DND-41 (cell line): ENCODE measurements at regions not wholly inside any gene's neighbourhood (a gene's known extent, or its start where the extent isn't known, plus 50 kb on each side); places are given as distances from the start of the nearest gene placed in this dataset.
"Not testable (repeated sequence)": the region's sequence is repeated elsewhere in the genome, so short reads cannot be mapped to it uniquely, and the experiment has no call there.

Source experiments
- ATAC-seq: fragments of 200-7000 bp; cut with Tn5 transposase; 3 replicates; pipeline ENCODE4 v1.9.1; 2021; ENCODE audit warnings: low read depth; ENCODE audit not compliant: insufficient read depth
- DNase-seq: peaks from one replicate; pipeline ENCODE4 v3.0.0-alpha.2; 2020
- H2AFZ ChIP-seq: 2 replicates; pipeline ENCODE4 v1.6.0; 2012; ENCODE audit warnings: low read depth, low read length
- H3K27ac ChIP-seq: 2 replicates; pipeline ENCODE4 v1.5.1; 2012; ENCODE audit warnings: low read length, inconsistent platforms
- H3K27me3 ChIP-seq: fragments of 200-600 bp; sonication (generic); 2 replicates; pipeline ENCODE4 v1.6.0; 2012; ENCODE audit warnings: low read length, mild to moderate bottlenecking, inconsistent platforms; ENCODE audit not compliant: insufficient read depth, poor library complexity
- H3K36me3 ChIP-seq: 2 replicates; pipeline ENCODE4 v1.5.1; 2012; ENCODE audit warnings: low read length, inconsistent platforms; ENCODE audit not compliant: insufficient read depth
- H3K4me1 ChIP-seq: 2 replicates; pipeline ENCODE4 v1.5.1; 2012; ENCODE audit warnings: mild to moderate bottlenecking, low read length; ENCODE audit not compliant: insufficient read depth
- H3K4me2 ChIP-seq: 2 replicates; pipeline ENCODE4 v1.6.0; 2012; ENCODE audit warnings: mild to moderate bottlenecking, moderate library complexity, low read length, inconsistent platforms; ENCODE audit not compliant: insufficient read depth
- H3K4me3 ChIP-seq, 2 experiments: fragments of 200-600 bp in 1 of 2; shearing (Covaris generic) in 1 of 2; 2 replicates each; pipeline ENCODE4 v1.5.1; 2012 to 2016; ENCODE audit warnings: inconsistent platforms in 2 of 2, low read length in 2 of 2, mild to moderate bottlenecking in 2 of 2, low read depth in 1 of 2, moderate library complexity in 1 of 2
- H3K79me2 ChIP-seq: 2 replicates; pipeline ENCODE4 v1.6.0; 2012; ENCODE audit warnings: low read length, inconsistent platforms; ENCODE audit not compliant: insufficient read depth
- H3K9ac ChIP-seq: 2 replicates; pipeline ENCODE4 v1.6.0; 2012; ENCODE audit warnings: low read depth, mild to moderate bottlenecking, inconsistent platforms, low read length, moderate library complexity
- H3K9me3 ChIP-seq: 2 replicates; pipeline ENCODE4 v1.5.1; 2012; ENCODE audit warnings: low read length, moderate library complexity, mild to moderate bottlenecking, inconsistent platforms; ENCODE audit not compliant: insufficient read depth, severe bottlenecking
- H4K20me1 ChIP-seq: 2 replicates; pipeline ENCODE4 v1.6.0; 2012; ENCODE audit warnings: low read length; ENCODE audit not compliant: insufficient read depth
- EZH2 ChIP-seq: IDR thresholded peaks from 3 replicates; pipeline ENCODE4 v1.6.1; 2012; ENCODE audit warnings: borderline replicate concordance, low read depth, mild to moderate bottlenecking, moderate library complexity, low read length, inconsistent platforms; ENCODE audit not compliant: severe bottlenecking
- TF ChIP-seq, protein P1 (sequence below): IDR thresholded peaks from 2 replicates; pipeline ENCODE4 v1.5.1; 2012; ENCODE audit warnings: borderline replicate concordance, low read length, moderate library complexity, mild to moderate bottlenecking; ENCODE audit not compliant: poor library complexity, severe bottlenecking; ENCODE audit errors: extremely low read depth

DNA sequence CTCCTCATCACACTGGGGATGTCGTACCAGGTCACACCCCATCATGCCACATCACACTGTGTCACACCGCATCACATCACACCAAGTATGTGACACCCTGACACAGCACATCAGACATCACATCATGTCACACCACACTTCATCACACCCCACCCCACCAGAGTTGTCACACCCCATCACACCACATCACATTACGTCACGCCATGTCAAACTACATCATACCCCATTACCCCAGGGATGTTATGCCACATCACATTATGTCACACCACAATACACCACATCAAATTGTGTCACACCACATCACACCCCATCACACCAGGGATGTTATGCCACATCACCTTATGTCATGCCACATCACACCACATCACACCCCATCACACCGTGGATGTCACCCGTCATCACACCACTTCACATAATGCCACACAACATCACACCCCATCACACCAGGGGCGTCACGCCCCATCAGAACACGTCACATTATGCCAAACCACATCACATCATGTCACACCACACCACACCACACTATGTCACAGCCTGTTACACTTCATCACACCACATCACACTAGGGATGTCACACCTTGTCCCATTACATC, 133.6 kb downstream of the TMEM121 start:
- no peak for DNase-seq
- no peak for ATAC-seq
- no peak overlapping the region for H3K4me3 ChIP-seq
- no peak overlapping the region for H3K9ac ChIP-seq
- H3K79me2 ChIP-seq, result no peaks in the 10 kb centered on the region
- no peak overlapping the region for H2AFZ ChIP-seq
- H3K4me1 ChIP-seq, result no peaks in the 10 kb centered on the region
- H3K27ac ChIP-seq, result no peak overlapping the region
- no peak for TF ChIP-seq EZH2
- TF ChIP-seq, protein P1, sequence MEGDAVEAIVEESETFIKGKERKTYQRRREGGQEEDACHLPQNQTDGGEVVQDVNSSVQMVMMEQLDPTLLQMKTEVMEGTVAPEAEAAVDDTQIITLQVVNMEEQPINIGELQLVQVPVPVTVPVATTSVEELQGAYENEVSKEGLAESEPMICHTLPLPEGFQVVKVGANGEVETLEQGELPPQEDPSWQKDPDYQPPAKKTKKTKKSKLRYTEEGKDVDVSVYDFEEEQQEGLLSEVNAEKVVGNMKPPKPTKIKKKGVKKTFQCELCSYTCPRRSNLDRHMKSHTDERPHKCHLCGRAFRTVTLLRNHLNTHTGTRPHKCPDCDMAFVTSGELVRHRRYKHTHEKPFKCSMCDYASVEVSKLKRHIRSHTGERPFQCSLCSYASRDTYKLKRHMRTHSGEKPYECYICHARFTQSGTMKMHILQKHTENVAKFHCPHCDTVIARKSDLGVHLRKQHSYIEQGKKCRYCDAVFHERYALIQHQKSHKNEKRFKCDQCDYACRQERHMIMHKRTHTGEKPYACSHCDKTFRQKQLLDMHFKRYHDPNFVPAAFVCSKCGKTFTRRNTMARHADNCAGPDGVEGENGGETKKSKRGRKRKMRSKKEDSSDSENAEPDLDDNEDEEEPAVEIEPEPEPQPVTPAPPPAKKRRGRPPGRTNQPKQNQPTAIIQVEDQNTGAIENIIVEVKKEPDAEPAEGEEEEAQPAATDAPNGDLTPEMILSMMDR, result no peak
- no peak overlapping the region for H3K4me2 ChIP-seq
- no peaks in the 10 kb centered on the region for H3K36me3 ChIP-seq
- H3K27me3 ChIP-seq, result no peaks in the 10 kb centered on the region
- H3K9me3 ChIP-seq, result peaks cover 4% of the 10 kb centered on the region
- H4K20me1 ChIP-seq, result no peaks in the 10 kb centered on the region

DNA sequence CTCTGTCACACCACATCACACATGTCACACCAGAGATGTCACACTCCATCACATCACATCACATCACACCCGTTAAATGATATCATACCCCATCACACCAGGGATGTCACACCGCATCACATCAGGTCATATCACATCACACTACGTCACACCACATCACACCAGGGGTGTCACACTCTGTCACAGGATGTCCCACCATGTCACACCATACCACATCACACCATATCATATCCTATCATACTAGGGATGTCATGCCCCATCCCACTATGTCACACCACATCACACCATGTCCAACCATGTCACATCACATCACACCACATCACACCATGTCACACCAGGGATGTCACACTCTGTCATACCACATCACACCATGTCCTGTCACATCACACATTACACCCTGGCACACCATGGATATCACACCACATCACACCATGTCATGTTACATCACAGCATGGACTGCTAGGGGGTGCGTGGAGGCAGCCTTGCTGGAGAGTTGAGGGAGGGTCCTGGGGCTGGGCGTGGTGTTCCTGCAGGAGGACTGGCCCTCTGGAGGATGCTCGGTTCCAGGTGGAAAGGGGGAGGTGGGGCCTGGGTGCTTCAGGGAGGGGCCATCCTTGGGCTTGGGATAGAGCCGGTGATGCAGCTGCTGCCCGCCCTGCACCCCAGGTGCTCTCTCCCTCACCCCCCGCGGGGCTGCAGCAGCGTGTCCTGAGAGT, 134.6 kb downstream of the TMEM121 start:
- Histone ChIP-seq H3K36me3 (no peaks in the 10 kb centered on the region), H3K27ac (no peak overlapping the region), H3K4me2 (no peak overlapping the region), H3K4me1 (no peaks in the 10 kb centered on the region), H3K4me3 (no peak overlapping the region), H4K20me1 (no peaks in the 10 kb centered on the region), H3K9ac (no peak overlapping the region), H2AFZ (no peak overlapping the region), H3K27me3 (no peaks in the 10 kb centered on the region), H3K79me2 (no peaks in the 10 kb centered on the region), H3K9me3 (peaks cover 4% of the 10 kb centered on the region)
- no peak for ATAC-seq
- no peak for DNase-seq
- TF ChIP-seq, protein P1, result no peak
- TF ChIP-seq EZH2, result no peak

- H3K4me2 ChIP-seq, H3K4me3 ChIP-seq, H3K9ac ChIP-seq, H3K36me3 ChIP-seq, ATAC-seq, H4K20me1 ChIP-seq, H3K4me1 ChIP-seq, DNase-seq, H3K79me2 ChIP-seq, H3K9me3 ChIP-seq, H3K27ac ChIP-seq, H3K27me3 ChIP-seq, H2AFZ ChIP-seq: not testable (repeated sequence)
These were observed 135.7 kb downstream of the TMEM121 start for GRCh38 chr14:105662043-105662442.

DNA sequence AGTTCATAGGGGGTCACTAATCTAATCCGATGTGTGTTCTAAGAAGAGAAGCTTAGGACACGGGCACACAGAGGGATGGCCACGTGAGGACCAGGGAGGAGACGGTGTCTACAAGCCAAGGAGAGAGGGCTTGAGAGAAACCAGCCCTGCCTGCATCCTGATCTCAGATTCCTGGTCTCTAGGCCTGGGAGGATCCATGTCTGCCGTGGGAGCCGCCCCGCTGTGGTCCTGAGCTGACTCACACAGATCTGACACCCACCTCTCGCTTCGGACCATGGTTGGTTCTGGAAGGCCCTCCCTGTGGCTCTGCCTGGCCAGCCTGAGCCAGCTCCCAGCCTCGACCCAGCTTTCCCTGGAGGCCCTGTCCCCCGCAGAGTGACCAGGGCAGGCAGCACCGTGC, 136.2 kb downstream of the TMEM121 start:
- ATAC-seq, H3K4me1 ChIP-seq, H3K36me3 ChIP-seq, H3K27ac ChIP-seq, H3K4me2 ChIP-seq, DNase-seq, H3K4me3 ChIP-seq, H2AFZ ChIP-seq, H3K27me3 ChIP-seq, H4K20me1 ChIP-seq, H3K79me2 ChIP-seq, H3K9ac ChIP-seq, H3K9me3 ChIP-seq: not testable (repeated sequence)

- not testable (repeated sequence) for H3K4me3 ChIP-seq, H3K9ac ChIP-seq, H3K9me3 ChIP-seq
These were observed 136.9 kb downstream of the TMEM121 start for GRCh38 chr14:105663323-105663722.

DNA sequence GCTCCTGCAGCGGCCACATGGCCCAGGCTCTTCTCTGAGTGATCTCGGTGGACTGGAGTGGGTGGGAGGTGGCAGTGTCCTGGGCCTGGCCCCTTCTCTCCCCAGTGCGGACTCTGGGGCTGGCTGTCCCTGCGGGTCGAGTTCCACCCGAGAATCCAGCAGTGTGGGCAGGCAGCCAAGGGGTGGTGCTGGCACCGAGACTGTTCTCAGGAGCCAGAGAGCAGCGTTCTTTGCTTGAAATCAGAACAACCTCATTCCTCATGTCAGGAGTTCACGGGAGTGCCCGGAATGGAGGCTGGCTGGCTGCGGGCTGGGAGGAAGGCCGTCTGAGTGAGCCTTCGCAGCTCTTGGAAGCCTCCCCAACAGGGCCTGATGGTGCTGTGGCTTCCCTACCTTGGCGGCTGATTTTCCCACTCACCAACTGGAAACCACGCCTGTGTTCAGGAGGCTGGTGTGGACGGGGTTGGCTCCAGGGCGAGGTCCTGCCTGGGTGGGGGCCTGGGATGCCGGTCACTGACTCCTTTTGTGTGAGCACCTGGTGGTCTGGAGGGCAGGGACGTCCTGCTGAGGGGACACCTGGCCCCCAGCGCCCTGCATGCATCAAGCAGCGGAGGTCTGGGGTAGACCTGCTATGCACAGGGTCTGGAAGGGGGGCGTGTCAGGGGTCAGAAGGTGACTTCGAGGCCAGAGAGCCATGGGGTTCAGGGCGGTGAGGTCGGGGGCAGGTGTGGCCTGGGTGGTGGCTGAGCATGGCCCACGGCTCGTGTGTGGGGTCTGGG, 137.6 kb downstream of the TMEM121 start:
- H3K9me3 ChIP-seq, H3K79me2 ChIP-seq, H3K4me2 ChIP-seq, ATAC-seq, H4K20me1 ChIP-seq, H3K27ac ChIP-seq, H3K4me1 ChIP-seq, H3K36me3 ChIP-seq, H3K27me3 ChIP-seq, H3K4me3 ChIP-seq, H2AFZ ChIP-seq, H3K9ac ChIP-seq, DNase-seq: not testable (repeated sequence)

More at GRCh38 chr14:105663323-105663722, 136.9 kb downstream of the TMEM121 start:
- not testable (repeated sequence) for H3K4me2 ChIP-seq, ATAC-seq, H3K36me3 ChIP-seq, DNase-seq, H2AFZ ChIP-seq, H3K27me3 ChIP-seq, H4K20me1 ChIP-seq, H3K79me2 ChIP-seq, H3K4me1 ChIP-seq, H3K27ac ChIP-seq
